ENCODE measurements at regions not wholly inside any gene's neighbourhood (a gene's known extent, or its start where the extent isn't known, plus 50 kb on each side); places are given as distances from the start of the nearest gene placed in this dataset.

DNA sequence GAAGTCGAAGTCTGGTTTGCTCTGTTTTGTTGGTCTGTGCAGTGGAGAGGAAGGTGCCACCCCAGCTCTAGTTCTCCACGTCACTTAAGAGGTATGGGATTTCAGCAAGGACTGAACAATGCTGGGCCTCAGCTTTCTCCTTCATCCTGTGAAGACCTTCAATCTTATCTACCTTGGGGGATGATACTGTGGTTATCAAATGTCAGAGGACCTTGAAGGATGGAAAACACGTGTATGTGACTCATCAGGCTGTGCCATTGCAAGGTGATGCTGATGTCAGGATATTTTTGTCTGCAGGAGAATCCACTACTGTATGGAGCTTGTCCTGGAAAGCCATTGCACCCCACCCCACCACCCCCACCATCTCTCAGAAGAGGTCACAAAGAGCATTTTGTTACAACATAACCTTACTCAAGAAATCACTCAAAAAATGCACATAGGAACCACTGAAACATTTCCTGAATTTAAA is 81.4 kb upstream of the UQCRFS1 start:
- TF ChIP-seq, protein P1, sequence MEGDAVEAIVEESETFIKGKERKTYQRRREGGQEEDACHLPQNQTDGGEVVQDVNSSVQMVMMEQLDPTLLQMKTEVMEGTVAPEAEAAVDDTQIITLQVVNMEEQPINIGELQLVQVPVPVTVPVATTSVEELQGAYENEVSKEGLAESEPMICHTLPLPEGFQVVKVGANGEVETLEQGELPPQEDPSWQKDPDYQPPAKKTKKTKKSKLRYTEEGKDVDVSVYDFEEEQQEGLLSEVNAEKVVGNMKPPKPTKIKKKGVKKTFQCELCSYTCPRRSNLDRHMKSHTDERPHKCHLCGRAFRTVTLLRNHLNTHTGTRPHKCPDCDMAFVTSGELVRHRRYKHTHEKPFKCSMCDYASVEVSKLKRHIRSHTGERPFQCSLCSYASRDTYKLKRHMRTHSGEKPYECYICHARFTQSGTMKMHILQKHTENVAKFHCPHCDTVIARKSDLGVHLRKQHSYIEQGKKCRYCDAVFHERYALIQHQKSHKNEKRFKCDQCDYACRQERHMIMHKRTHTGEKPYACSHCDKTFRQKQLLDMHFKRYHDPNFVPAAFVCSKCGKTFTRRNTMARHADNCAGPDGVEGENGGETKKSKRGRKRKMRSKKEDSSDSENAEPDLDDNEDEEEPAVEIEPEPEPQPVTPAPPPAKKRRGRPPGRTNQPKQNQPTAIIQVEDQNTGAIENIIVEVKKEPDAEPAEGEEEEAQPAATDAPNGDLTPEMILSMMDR (IDR thresholded peaks at IDR 0.05; ENCODE audit: low read depth, low read length) = no peak
- H3K4me3 ChIP-seq (ENCODE audit: low read depth, low read length) = no peak overlapping the region
- no peak for DNase-seq (ENCODE audit: low read depth, low spot score)
- in situ Hi-C loops (cut with HindIII; ENCODE audit: low sequenced_read_pairs) = no loop called here

DNA sequence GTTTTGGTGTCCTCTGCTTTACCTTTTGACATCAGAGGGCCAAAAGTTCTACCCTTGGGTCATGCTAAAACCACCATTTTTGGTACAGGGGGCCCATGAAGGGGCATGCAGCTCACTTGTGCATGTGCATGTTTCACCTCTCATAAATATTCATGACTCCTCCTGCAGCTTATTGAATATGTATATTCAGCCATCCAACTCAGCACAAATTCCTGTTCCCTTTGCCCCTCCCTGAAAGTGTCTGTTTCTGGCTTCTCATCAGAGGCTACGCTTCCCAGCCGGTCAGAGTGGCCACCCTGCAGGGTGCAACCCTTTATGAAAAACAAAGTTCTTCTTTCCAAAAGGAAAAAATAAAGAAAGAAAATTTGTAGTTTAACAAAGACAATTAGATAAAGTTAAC is 82.3 kb upstream of the UQCRFS1 start:
- in situ Hi-C loops (cut with HindIII; ENCODE audit: low sequenced_read_pairs) = no loop called here
- DNase-seq (ENCODE audit: low read depth, low spot score) = no peak
- H3K4me3 ChIP-seq (ENCODE audit: low read depth, low read length) = no peak overlapping the region
- TF ChIP-seq, protein P1 (IDR thresholded peaks at IDR 0.05; ENCODE audit: low read depth, low read length) = no peak

DNA sequence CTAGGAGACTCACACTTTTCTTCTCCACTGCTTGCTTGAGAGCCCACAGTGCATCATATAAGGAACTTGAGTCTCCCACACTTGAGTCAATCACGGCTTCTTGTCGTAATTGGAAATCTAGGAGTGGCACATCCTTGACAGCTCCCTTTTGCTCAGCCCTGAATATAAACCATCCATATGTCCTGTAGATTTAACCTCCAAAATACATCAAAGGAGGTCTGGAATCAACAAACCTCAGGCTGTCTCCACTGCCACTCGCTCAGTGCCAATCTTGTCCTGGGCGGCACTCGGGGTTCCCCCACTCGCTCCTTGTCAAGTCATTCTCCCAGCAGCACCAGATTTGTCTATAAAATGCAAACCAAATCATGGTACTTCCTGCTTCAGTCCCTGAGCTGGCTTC is 84.4 kb upstream of the UQCRFS1 start:
- TF ChIP-seq, protein P1 (IDR thresholded peaks at IDR 0.05; ENCODE audit: low read depth, low read length) = no peak
- in situ Hi-C loops (cut with HindIII; ENCODE audit: low sequenced_read_pairs) = no loop called here
- no peak overlapping the region for H3K4me3 ChIP-seq (ENCODE audit: low read depth, low read length)
- DNase-seq (ENCODE audit: low read depth, low spot score) = no peak

DNA sequence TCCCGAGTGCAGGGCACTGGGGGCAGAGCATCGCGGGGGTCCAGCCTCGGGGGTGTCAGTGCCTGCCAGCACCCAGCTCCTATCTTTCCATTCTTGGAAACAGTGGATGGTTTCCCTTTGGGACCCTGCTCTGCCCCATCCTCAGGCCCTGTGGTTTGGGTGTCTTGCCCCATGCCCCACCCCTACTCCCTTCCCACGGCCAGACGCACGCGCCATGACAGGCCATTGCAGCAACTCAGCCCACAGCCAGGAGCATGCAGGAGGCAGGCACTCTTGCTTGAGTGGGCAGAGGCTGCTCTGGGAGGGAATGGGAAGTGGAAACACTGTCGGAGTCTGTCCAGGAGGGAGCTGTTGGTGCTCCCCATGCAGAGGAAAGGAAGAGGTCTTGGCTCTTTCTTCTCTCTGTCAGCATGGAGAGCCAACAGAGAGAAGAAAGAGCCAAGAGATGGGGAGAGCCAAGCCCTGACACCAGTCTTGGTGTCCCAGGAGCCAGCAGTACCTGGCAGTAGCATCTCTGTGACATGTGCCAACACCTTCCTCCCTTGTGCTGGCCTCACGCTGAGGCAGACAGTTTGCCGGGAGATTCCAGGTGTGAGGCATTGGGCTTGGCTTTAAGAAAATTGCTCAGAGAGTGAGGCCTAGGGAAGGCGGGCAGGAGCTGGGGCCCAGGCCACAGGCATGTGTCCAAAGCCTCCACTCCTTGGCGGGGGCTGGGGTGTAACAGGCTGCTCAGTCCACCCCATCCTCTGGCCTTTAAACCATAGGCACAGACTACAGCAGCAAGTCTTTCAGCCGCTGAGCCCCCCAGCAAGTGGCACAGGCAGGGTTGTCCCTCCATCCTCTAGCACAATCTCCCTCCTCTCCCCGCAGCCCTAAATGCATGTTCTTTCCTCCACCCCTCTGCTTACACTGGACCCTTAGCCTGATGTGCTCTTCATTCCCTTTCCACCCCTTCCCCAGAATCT is 86.7 kb upstream of the UQCRFS1 start:
- DNase-seq (ENCODE audit: low read depth, low spot score) = no peak
- TF ChIP-seq, protein P1 (IDR thresholded peaks at IDR 0.05; ENCODE audit: low read depth, low read length) = no peak
- no peak overlapping the region for H3K4me3 ChIP-seq (ENCODE audit: low read depth, low read length)
- in situ Hi-C loops (cut with HindIII; ENCODE audit: low sequenced_read_pairs) = no loop called here

DNA sequence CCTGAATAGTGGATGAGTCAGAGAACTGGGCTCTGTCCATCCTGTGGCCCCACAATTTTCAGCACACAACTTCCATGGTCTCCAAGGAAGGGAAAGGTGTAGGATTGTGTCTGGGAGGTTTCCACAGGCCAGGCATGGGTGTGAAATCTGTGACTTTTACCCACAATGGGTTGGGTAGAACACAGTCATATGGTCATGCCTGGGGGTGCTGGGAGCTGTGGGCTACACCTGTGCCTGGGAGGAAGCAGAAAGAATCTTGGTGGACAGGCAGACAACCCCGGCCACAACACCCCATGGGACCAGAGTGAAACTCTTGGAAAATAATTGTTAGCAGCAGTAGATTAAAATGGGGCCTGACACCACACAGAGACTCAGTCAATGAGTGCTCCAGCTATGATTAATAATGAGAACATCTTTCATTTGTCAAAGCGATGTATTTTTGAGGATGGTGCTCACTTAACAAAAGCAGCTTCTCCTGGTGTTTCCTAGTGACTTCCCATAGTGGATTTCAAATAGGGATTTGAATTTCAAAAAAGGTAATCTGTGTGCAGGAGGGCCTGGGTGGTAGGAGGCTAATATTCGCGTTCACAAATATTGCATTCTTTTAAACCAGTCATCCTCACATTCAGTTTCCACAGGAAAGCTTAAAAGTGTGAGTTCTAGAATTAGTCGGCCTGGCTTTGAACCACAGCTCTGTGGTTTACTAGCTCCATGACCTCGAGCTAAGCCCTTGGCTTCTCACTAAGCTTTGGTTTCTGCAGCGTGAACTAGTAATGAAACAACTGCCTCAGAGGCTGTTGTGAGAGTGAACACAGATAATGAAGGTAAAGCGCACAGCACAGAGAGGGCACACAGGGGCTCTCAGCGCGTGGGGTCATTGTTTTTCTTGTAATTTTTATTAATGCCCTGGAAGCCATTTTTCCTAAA is 89.3 kb upstream of the UQCRFS1 start:
- no peak overlapping the region for H3K4me3 ChIP-seq (ENCODE audit: low read depth, low read length)
- TF ChIP-seq, protein P1 (IDR thresholded peaks at IDR 0.05; ENCODE audit: low read depth, low read length) = no peak
- in situ Hi-C loops (cut with HindIII; ENCODE audit: low sequenced_read_pairs) = no loop called here
- no peak for DNase-seq (ENCODE audit: low read depth, low spot score)

DNA sequence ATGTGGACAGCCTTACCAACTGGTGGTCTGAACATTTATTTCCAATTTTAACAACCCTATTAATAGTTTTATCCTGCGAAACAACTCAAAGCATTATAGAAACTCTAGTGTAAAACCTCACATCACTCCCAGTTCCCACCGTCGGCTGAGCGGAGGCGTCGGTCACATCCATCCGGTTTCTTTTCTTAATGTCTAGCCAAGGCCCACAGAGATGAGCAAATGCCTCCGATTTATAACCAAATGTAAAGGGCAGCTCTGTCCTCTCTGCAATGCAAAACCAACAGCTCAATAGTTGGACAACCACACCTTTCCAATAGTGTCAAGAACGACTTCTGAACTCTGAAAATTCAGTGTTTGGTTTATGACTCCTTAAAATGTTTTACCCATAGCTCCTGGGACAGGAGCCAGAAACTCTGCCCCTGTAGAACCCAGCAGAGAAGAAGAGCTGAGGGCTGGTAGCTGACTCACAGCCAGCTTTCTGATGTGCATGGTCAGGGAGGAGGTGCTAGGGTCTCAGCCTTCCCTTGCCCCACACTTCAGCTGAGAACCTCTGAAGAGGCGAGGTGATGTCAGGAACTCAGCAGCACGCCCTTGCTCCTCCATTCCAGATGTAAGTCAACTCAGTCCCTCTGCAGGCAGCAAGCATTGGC is 90.2 kb upstream of the UQCRFS1 start:
- no peak overlapping the region for H3K4me3 ChIP-seq (ENCODE audit: low read depth, low read length)
- DNase-seq (ENCODE audit: low read depth, low spot score) = no peak
- in situ Hi-C loops (cut with HindIII; ENCODE audit: low sequenced_read_pairs) = no loop called here
- TF ChIP-seq, protein P1 (IDR thresholded peaks at IDR 0.05; ENCODE audit: low read depth, low read length) = no peak

All from astrocyte of the spinal cord (primary cell).